GM12878 (cell line): ENCODE measurements at regions not wholly inside any gene's neighbourhood (a gene's known extent, or its start where the extent isn't known, plus 50 kb on each side); places are given as distances from the start of the nearest gene placed in this dataset.
A peak's percentile ranks its signal among the peaks of the same experiment; 100 is the strongest.

Experiments used
- ATAC-seq: fragments of 200-7000 bp; cut with Tn5 transposase; 3 replicates; pipeline ENCODE4 v1.9.1; 2020; ENCODE audit warnings: mild to moderate bottlenecking, moderate library complexity
- BruUV-seq: library from RNA; stranded (reverse); fragments of 400-500 nt; replicated peaks from 2 replicates; lab custom pipeline; 2021; lab: Mats Ljungman, UMichigan
- CTCF ChIA-PET: fragments of 300-600 bp; sonication (Branson Sonifier 250); formaldehyde crosslinking; extraction: SDS; loops from one replicate; lab custom pipeline; 2021; ENCODE audit warnings: inconsistent platforms; lab: Yijun Ruan, JAX
- POLR2A ChIA-PET: fragments of 350-600 bp; formaldehyde crosslinking; extraction: SDS; loops from one replicate; lab custom pipeline; 2021; ENCODE audit warnings: inconsistent platforms; lab: Charles Lee
- RAD21 ChIA-PET: fragments of 300-600 bp; sonication (Branson Sonifier 250); formaldehyde crosslinking; loops from one replicate; lab custom pipeline; 2023; ENCODE audit warnings: antibody characterized with exemption; ENCODE audit not compliant: unreplicated experiment; lab: Charles Lee
- SMC1A ChIA-PET: fragments of 300-600 bp; sonication (Branson Sonifier 250); formaldehyde crosslinking; loops from one replicate; lab custom pipeline; 2023; ENCODE audit not compliant: unreplicated experiment, uncharacterized antibody; lab: Charles Lee
- DNase-seq: peaks from one replicate; pipeline ENCODE4 v3.0.0-alpha.2; 2011; ENCODE audit warnings: low read depth, low spot score
- FAIRE-seq: peaks from 3 replicates; lab custom pipeline; 2011; peaks lifted over from hg19 to GRCh38; lab: Jason Lieb, UNC
- H2AFZ ChIP-seq: 2 replicates; pipeline ENCODE4 v1.6.0; 2011; ENCODE audit warnings: low read depth, low read length, control low read depth; ENCODE audit not compliant: control insufficient read depth
- H3K27ac ChIP-seq: 2 replicates; pipeline ENCODE4 v1.5.1; 2011; ENCODE audit warnings: control low read depth; ENCODE audit not compliant: control insufficient read depth, insufficient read depth
- H3K27me3 ChIP-seq, 2 experiments: replicated peaks in 1 of 2; 2 replicates each; pipeline versions ENCODE4 v1.6.0 to v1.6.1; 2011; ENCODE audit warnings: low read length in 1 of 2; ENCODE audit not compliant: control insufficient read depth in 2 of 2, insufficient read depth in 2 of 2
- H3K36me3 ChIP-seq, 2 experiments: 2 replicates each; pipeline ENCODE4 v1.5.1; 2011; ENCODE audit warnings: low read length in 1 of 2; ENCODE audit not compliant: control insufficient read depth in 2 of 2, insufficient read depth in 2 of 2
- H3K4me1 ChIP-seq: 2 replicates; pipeline ENCODE4 v1.6.1; 2011; ENCODE audit warnings: mild to moderate bottlenecking, low read length, moderate library complexity, mixed read lengths; ENCODE audit not compliant: control insufficient read depth, insufficient read depth
- H3K4me2 ChIP-seq: 2 replicates; pipeline ENCODE4 v1.6.0; 2011; ENCODE audit warnings: control low read depth; ENCODE audit not compliant: control insufficient read depth, insufficient read depth
- H3K4me3 ChIP-seq: fragments of 200-600 bp; sonication (generic); 2 replicates; pipeline ENCODE4 v1.5.1; 2016
- H3K79me2 ChIP-seq: 2 replicates; pipeline ENCODE4 v1.6.0; 2011; ENCODE audit warnings: low read length; ENCODE audit not compliant: control insufficient read depth, insufficient read depth
- H3K9ac ChIP-seq: 2 replicates; pipeline ENCODE4 v1.8.0; 2011; ENCODE audit warnings: low read length, control low read depth, mixed read lengths; ENCODE audit not compliant: control insufficient read depth, insufficient read depth
- H3K9me3 ChIP-seq: replicated peaks from 3 replicates; pipeline ENCODE4 v1.5.1; 2011; ENCODE audit warnings: mild to moderate bottlenecking, low read length; ENCODE audit not compliant: control insufficient read depth, insufficient read depth
- H4K20me1 ChIP-seq: 2 replicates; pipeline ENCODE4 v1.6.0; 2011; ENCODE audit not compliant: control insufficient read depth, insufficient read depth
- BHLHE40 ChIP-seq, 2 experiments: fragments of 450-650 bp in 1 of 2; IDR thresholded peaks; 2 replicates each; pipeline ENCODE4 v1.6.1; 2011 to 2017; ENCODE audit warnings: low read depth in 2 of 2, borderline replicate concordance in 1 of 2, improper control_type of control experiment in 1 of 2, low read length in 1 of 2, mild to moderate bottlenecking in 1 of 2
- IKZF1 ChIP-seq: fragments of 450-650 bp; conservative IDR thresholded peaks from 2 replicates; pipeline ENCODE4 v1.6.1; 2017; ENCODE audit warnings: antibody characterized with exemption, mild to moderate bottlenecking
- JUND ChIP-seq: IDR thresholded peaks from 2 replicates; pipeline ENCODE4 v1.6.1; 2012; ENCODE audit warnings: low read depth, mild to moderate bottlenecking, low read length, improper control_type of control experiment, moderate library complexity
- RAD21 ChIP-seq: IDR thresholded peaks from 2 replicates; pipeline ENCODE4 v1.6.1; 2011; ENCODE audit warnings: mild to moderate bottlenecking, low read depth, low read length, moderate library complexity; ENCODE audit not compliant: insufficient read depth
- RUNX3 ChIP-seq: IDR thresholded peaks from 2 replicates; pipeline ENCODE4 v1.6.1; 2012; ENCODE audit warnings: low read length, inconsistent platforms
- TCF3 ChIP-seq: IDR thresholded peaks from 2 replicates; pipeline ENCODE4 v1.6.1; 2012; ENCODE audit warnings: low read depth, mild to moderate bottlenecking, low read length, borderline replicate concordance; ENCODE audit not compliant: insufficient read depth
- YY1 ChIP-seq: IDR thresholded peaks from 2 replicates; pipeline ENCODE4 v1.6.1; 2011; ENCODE audit warnings: low read depth, mild to moderate bottlenecking, low read length
- WGBS: methylation state at CpG from one replicate; pipeline ENCODE4 v1.1.6; 2016; ENCODE audit warnings: low lambda C conversion rate; ENCODE audit not compliant: insufficient replicate concordance, insufficient coverage; ENCODE audit errors: missing lambda C conversion rate; 5-methylcytosine and 5-hydroxymethylcytosine counted together
- in situ Hi-C: fragments of 300-500 bp; cut with MboI; formaldehyde crosslinking; loops from 9 replicates; pipeline ENCODE4 v1.14.3; 2018; ENCODE audit warnings: mixed read lengths
- intact Hi-C: fragments of 100-400 bp; cut with micrococcal nuclease; formaldehyde crosslinking; loops from one replicate; pipeline ENCODE4 v1.14.2; 2022; ENCODE audit not compliant: unreplicated experiment
- TF ChIP-seq, protein P1 (sequence below): fragments of 450-650 bp; IDR thresholded peaks from 2 replicates; pipeline ENCODE4 v1.6.1; 2017; ENCODE audit warnings: mild to moderate bottlenecking

DNA sequence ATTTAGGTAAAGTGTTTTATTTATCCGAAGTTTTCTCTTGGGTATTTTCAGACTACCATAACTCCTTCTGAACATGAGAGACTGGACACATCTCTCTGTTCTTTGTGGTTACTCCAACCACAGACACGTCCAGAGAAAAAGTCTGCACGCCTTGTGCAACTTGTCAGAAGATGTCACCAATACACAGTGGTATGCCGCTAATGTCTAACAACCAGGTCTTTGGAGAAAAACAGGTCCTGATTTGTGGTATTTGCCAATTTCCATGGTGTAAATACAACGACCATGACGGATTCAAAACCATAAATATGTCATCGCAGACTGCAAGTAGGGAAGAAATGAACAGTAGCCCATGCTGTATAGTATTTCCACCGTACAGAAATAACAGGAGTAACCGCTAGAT lies 620.6 kb upstream of the ID2 start:
- H3K9ac ChIP-seq = no peak overlapping the region
- H2AFZ ChIP-seq = no peak overlapping the region
- peak; percentile 39; the same call in 1 of the 2 replicates for TF ChIP-seq RUNX3
- no peak for TF ChIP-seq YY1
- no peak for TF ChIP-seq JUND
- 0 out of 2 replicates have a peak, but pooled peaks have one; percentile 35 for TF ChIP-seq IKZF1
- TF ChIP-seq RAD21 = 0 out of 2 replicates have a peak, but pooled peaks have one; percentile 14
- 0 out of 4 replicates have a peak, but pooled peaks of 1 of the 2 experiments have one; percentile 16 for TF ChIP-seq BHLHE40 (IDR thresholded peaks at IDR 0.05; ENCODE audit: borderline replicate concordance in 1 of 2, low read depth in 2 of 2, low read length in 1 of 2)
- no peak for TF ChIP-seq TCF3
- TF ChIP-seq, protein P1, sequence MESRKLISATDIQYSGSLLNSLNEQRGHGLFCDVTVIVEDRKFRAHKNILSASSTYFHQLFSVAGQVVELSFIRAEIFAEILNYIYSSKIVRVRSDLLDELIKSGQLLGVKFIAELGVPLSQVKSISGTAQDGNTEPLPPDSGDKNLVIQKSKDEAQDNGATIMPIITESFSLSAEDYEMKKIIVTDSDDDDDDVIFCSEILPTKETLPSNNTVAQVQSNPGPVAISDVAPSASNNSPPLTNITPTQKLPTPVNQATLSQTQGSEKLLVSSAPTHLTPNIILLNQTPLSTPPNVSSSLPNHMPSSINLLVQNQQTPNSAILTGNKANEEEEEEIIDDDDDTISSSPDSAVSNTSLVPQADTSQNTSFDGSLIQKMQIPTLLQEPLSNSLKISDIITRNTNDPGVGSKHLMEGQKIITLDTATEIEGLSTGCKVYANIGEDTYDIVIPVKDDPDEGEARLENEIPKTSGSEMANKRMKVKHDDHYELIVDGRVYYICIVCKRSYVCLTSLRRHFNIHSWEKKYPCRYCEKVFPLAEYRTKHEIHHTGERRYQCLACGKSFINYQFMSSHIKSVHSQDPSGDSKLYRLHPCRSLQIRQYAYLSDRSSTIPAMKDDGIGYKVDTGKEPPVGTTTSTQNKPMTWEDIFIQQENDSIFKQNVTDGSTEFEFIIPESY = peak; percentile 65; the same call in 1 of the 2 replicates
- TF ChIP-seq, all 136 proteins: peak for 5
- H3K27me3 ChIP-seq = no peaks in the 10 kb centered on the region
- peaks cover 21% of the 10 kb centered on the region for H3K4me1 ChIP-seq
- no peak overlapping the region for H3K27ac ChIP-seq
- H3K4me2 ChIP-seq = no peak overlapping the region
- 40% methylated on average over 9 of the region's 9 CpGs for WGBS
- SMC1A ChIA-PET = interaction anchor here (0.5 to 2.8 kb wide), 5 partner anchors 11 to 208 kb away, joined by 3 to 13 read pairs (median 4); no protein-coding TSS in a partner anchor
- CTCF ChIA-PET = interaction anchor here (1.4 kb wide), 1 partner anchor 65 kb away, joined by 3 read pairs; no protein-coding TSS in a partner anchor
- BruUV-seq = no TSS peak
- no peak for FAIRE-seq
- peaks cover 5% of the 10 kb centered on the region; the same call in 2 of the 3 replicates for H3K9me3 ChIP-seq
- no peak for DNase-seq
- POLR2A ChIA-PET = interaction anchor here (0.6 kb wide), 1 partner anchor 30 kb away, joined by 3 read pairs; no protein-coding TSS in a partner anchor
- no peak for ATAC-seq
- H4K20me1 ChIP-seq = no peaks in the 10 kb centered on the region
- intact Hi-C loops = no loop called here
- H3K36me3 ChIP-seq = no peaks in the 10 kb centered on the region
- in situ Hi-C loops = no loop called here
- RAD21 ChIA-PET = interaction anchor here (0.7 to 1.0 kb wide), 3 partner anchors 11 to 623 kb away, joined by 3 read pairs; no protein-coding TSS in a partner anchor
- H3K4me3 ChIP-seq = no peak overlapping the region
- no peaks in the 10 kb centered on the region for H3K79me2 ChIP-seq
